ENCODE measurements at regions not wholly inside any gene's neighbourhood (a gene's known extent, or its start where the extent isn't known, plus 50 kb on each side); places are given as distances from the start of the nearest gene placed in this dataset.
"Not testable (repeated sequence)": the region's sequence is repeated elsewhere in the genome, so short reads cannot be mapped to it uniquely, and the experiment has no call there.

GRCh38 chr1:119251751-119252150, 111.3 kb upstream of the WARS2 start:
- TF ChIP-seq, protein P1, sequence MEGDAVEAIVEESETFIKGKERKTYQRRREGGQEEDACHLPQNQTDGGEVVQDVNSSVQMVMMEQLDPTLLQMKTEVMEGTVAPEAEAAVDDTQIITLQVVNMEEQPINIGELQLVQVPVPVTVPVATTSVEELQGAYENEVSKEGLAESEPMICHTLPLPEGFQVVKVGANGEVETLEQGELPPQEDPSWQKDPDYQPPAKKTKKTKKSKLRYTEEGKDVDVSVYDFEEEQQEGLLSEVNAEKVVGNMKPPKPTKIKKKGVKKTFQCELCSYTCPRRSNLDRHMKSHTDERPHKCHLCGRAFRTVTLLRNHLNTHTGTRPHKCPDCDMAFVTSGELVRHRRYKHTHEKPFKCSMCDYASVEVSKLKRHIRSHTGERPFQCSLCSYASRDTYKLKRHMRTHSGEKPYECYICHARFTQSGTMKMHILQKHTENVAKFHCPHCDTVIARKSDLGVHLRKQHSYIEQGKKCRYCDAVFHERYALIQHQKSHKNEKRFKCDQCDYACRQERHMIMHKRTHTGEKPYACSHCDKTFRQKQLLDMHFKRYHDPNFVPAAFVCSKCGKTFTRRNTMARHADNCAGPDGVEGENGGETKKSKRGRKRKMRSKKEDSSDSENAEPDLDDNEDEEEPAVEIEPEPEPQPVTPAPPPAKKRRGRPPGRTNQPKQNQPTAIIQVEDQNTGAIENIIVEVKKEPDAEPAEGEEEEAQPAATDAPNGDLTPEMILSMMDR (IDR thresholded peaks at IDR 0.05) = no peak
- no peak for DNase-seq (ENCODE audit: low spot score)

DNA sequence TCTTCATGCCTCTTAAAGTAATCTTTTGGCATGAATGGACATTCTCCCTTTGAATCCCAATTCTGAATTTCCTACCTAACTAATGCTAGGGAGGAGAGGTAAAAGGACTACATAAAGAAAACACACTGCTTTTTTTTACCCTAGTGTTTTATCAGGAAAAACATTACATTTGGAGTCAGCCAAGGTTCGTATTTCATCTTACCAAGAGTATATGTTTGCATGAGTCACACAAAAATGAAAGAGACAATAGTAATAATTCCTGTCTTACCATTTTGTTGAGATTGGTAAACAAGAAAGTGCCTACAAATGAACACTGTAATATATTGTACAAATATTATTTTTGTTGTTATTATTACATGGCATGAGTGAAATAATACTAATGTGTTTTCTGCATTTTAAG, 112.9 kb upstream of the WARS2 start:
- DNase-seq (ENCODE audit: low spot score) = no peak
- H3K4me3 ChIP-seq = no peak overlapping the region
- H3K27ac ChIP-seq = no peak overlapping the region
- TF ChIP-seq, protein P1 (IDR thresholded peaks at IDR 0.05) = no peak

More at GRCh38 chr1:119251751-119252150, 111.3 kb upstream of the WARS2 start:
- Histone ChIP-seq H3K27ac (no peak overlapping the region), H3K4me3 (no peak overlapping the region)

DNA sequence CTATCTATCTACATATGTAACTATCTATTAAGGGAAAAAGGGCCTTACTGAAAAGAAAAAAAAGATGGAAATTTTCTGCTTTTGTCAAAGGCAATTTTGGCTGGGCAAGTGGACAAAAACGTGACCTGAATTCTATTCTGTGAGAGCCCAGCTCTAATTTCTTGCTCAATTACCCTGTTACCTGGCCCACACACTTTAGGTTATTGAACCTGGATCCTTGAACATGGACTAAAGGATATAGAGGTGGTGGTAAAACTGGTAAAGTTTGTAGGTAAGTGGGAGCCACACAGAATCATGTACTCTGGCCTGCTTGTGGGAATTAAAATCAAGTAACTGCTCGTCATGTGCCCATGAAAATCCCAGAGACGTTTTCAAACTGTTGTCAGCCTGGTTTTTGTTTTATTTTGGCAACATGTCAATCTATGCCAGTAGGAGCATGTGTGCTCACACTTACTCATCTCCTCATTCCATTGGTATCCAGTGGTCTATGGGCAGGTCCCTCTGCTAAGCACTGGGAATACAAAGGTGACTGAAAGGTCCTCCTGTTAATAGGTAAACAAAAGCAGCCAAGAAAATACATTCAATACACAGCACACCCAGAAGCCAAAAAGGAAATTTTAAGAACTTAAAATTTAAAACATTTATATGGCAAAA, 113.7 kb upstream of the WARS2 start:
- no peak for DNase-seq (ENCODE audit: low spot score)
- H3K4me3 ChIP-seq = no peak overlapping the region
- H3K27ac ChIP-seq = no peak overlapping the region
- TF ChIP-seq, protein P1 (IDR thresholded peaks at IDR 0.05) = no peak

DNA sequence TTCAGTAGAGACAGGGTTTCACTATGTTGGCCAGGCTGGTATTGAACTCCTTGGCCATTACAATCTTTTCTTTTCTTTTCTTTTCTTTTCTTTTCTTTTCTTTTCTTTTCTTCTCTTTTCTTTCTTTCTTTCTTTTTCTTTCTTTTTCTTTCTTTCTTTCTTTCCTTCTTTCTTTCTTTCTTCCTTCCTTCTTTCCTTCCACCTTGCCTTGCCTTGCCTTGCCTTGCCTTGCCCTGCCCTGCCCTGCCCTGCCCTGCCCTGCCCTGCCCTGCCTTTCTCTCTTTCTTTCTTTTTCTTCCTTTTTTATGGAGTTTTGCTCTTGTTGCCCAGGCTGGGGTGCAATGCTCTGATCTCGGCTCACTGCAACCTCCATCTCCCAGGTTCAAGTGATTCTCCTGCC, 112.5 kb upstream of the HAO2 start:
- not testable (repeated sequence) for H3K4me3 ChIP-seq; DNase-seq (ENCODE audit: low spot score); H3K27ac ChIP-seq

- DNase-seq (ENCODE audit: low spot score) = no peak
- Histone ChIP-seq H3K4me3 (no peak overlapping the region), H3K27ac (no peak overlapping the region)
- TF ChIP-seq, protein P1 (IDR thresholded peaks at IDR 0.05) = no peak
Measured at GRCh38 chr1:119260506-119260905, 108.1 kb upstream of the HAO2 start.

DNA sequence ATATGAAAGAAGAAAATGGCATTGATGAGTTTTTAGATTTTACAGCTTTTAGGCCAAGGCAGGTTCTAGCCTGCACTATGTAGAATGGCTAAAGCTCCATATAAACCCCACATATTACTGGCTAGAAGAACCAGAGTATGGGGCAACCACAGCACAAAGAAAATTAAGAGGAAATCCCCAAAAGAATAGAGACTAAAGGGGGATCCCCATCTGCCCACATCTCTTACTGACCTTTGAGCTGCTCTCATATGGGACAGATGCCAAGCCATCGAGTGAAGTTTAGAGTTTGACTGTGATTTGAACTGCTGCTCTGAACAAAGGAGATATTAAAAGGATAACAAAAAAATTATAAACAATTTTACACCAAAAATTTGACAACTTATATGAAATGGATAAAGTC, 102.2 kb upstream of the HAO2 start:
- TF ChIP-seq, protein P1 (IDR thresholded peaks at IDR 0.05) = no peak
- Histone ChIP-seq H3K27ac (no peak overlapping the region), H3K4me3 (no peak overlapping the region)
- DNase-seq (ENCODE audit: low spot score) = no peak

DNA sequence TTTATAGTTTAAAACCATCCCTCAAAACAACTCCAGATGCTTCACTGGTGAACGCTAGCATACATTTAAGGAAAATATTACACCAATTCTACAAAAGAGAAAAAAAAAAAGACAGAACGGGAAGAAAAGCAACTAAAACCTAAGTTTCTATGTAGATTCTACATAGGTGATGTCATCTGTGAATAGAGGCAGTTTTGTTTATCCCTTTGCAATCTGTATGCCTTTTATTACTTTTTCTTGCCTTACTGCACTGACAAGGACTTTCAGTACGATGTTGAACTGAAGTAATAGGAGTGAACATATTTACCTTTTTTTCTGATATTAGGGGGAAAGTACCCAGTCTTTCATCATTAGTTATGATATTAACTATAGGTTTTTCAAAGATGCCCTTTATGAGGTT, 101.7 kb upstream of the HAO2 start:
- Histone ChIP-seq H3K4me3 (no peak overlapping the region), H3K27ac (no peak overlapping the region)
- TF ChIP-seq, protein P1 (IDR thresholded peaks at IDR 0.05) = no peak
- no peak for DNase-seq (ENCODE audit: low spot score)

DNA sequence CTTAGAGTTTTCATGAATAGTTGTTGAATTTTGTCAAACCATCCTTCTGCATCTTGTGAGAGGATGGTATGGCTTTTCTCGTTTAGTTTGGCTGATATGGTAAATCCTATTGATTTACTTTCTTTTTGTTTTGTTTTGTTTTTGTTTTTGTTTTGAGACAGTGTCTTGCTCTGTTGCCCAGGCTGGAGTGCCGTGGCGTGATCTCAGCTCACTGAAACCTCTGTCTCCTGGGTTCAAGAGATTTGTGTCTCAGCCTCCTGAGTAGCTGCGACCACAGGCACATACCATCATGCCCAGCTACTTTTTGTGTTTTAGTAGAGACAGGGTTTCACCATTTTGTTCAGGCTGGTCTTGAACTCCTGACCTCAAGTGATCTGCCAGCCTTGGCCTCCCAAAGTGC, 101.3 kb upstream of the HAO2 start:
- not testable (repeated sequence) for H3K4me3 ChIP-seq; H3K27ac ChIP-seq; DNase-seq (ENCODE audit: low spot score)
